ENCODE measurements at regions not wholly inside any gene's neighbourhood (a gene's known extent, or its start where the extent isn't known, plus 50 kb on each side); places are given as distances from the start of the nearest gene placed in this dataset.

DNA sequence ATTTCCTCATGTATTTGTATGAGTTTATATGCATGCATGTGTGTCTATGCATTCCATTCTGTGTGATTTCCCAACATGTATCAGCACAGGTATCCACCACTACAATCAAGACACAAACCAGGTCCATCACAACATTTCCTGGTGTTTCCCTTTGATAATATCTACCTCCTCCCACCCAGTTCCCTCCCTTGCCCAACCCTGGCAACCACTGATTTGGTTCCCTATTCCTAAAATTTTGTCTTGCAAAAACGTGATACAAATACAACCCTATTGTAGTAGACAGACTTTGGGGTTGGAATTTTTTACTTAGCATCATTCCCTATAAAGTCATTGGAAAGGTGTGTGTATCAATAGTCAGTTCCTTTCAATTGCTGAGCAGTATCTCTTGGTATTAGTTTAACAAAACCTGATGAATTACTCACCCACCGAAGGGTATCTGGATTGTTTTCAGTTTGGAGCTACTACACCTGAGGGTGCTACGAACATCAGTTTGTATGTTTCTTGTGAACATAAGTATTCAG, 51.8 kb upstream of the IGLL5 start:
- no peak for TF ChIP-seq POLR2A (IDR thresholded peaks at IDR 0.05)
- TF ChIP-seq POLR2AphosphoS5 (IDR thresholded peaks at IDR 0.05), result no peak
- TF ChIP-seq, protein P1, sequence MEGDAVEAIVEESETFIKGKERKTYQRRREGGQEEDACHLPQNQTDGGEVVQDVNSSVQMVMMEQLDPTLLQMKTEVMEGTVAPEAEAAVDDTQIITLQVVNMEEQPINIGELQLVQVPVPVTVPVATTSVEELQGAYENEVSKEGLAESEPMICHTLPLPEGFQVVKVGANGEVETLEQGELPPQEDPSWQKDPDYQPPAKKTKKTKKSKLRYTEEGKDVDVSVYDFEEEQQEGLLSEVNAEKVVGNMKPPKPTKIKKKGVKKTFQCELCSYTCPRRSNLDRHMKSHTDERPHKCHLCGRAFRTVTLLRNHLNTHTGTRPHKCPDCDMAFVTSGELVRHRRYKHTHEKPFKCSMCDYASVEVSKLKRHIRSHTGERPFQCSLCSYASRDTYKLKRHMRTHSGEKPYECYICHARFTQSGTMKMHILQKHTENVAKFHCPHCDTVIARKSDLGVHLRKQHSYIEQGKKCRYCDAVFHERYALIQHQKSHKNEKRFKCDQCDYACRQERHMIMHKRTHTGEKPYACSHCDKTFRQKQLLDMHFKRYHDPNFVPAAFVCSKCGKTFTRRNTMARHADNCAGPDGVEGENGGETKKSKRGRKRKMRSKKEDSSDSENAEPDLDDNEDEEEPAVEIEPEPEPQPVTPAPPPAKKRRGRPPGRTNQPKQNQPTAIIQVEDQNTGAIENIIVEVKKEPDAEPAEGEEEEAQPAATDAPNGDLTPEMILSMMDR (IDR thresholded peaks at IDR 0.05), result no peak
- TF ChIP-seq EP300 (IDR thresholded peaks at IDR 0.05), result no peak

Measured in sigmoid colon (tissue), 4 donors.